Right renal cortex interstitium (tissue), 3 donors: ENCODE measurements at regions not wholly inside any gene's neighbourhood (a gene's known extent, or its start where the extent isn't known, plus 50 kb on each side); places are given as distances from the start of the nearest gene placed in this dataset.
A peak's percentile ranks its signal among the peaks of the same experiment; 100 is the strongest.
"Not testable (repeated sequence)": the region's sequence is repeated elsewhere in the genome, so short reads cannot be mapped to it uniquely, and the experiment has no call there.

Source experiments
- DNase-seq, 3 donors: peaks; one replicate each; pipeline ENCODE4 v3.0.0-alpha.2; 2013; ENCODE audit warnings: low read depth in 3 of 3, low spot score in 2 of 3

- no peak for DNase-seq
Observed at GRCh38 chr6:96276305-96276704, 245.3 kb upstream of the UFL1 start.

- DNase-seq: no peak
Observed at GRCh38 chr6:96276856-96277255, 244.8 kb upstream of the UFL1 start.

GRCh38 chr6:96279084-96279483, 242.5 kb upstream of the UFL1 start:
- DNase-seq: no peak

- DNase-seq: no peak
Observed at GRCh38 chr6:96286503-96286902, 235.1 kb upstream of the UFL1 start.

- DNase-seq: no peak
Observed at GRCh38 chr6:96299525-96299924, 222.1 kb upstream of the UFL1 start.

- DNase-seq: no peak
Observed at GRCh38 chr6:96301023-96301422, 220.6 kb upstream of the UFL1 start.

- no peak for DNase-seq
Observed at GRCh38 chr6:96301781-96302180, 219.8 kb upstream of the UFL1 start.

GRCh38 chr6:96302991-96303390, 218.6 kb upstream of the UFL1 start:
- no peak for DNase-seq

- no peak for DNase-seq
Observed at GRCh38 chr6:96304997-96305396, 216.6 kb upstream of the UFL1 start.

- no peak for DNase-seq
Observed at GRCh38 chr6:96330884-96331283, 190.7 kb upstream of the UFL1 start.

- DNase-seq: no peak
Observed at GRCh38 chr6:96340164-96340563, 181.4 kb upstream of the UFL1 start.

- DNase-seq: no peak
Observed at GRCh38 chr6:96345501-96345900, 176.1 kb upstream of the UFL1 start.

GRCh38 chr6:96381246-96381645, 140.4 kb upstream of the UFL1 start:
- DNase-seq: no peak

- DNase-seq: peak in 2 of 3 donors; percentile 10 to 27
Observed at GRCh38 chr6:96391776-96392360, 129.7 kb upstream of the UFL1 start.

GRCh38 chr6:96394727-96395126, 126.9 kb upstream of the UFL1 start:
- DNase-seq: no peak

- no peak for DNase-seq
Observed at GRCh38 chr6:96410467-96410866, 111.1 kb upstream of the UFL1 start.

GRCh38 chr6:96420294-96420693, 101.3 kb upstream of the UFL1 start:
- DNase-seq: no peak

GRCh38 chr6:96433950-96434349, 87.7 kb upstream of the UFL1 start:
- no peak for DNase-seq

- DNase-seq: no peak
Observed at GRCh38 chr6:96436398-96436797, 85.2 kb upstream of the UFL1 start.

- not testable (repeated sequence) for DNase-seq
Observed at GRCh38 chr6:96437228-96437627, 84.4 kb upstream of the UFL1 start.

GRCh38 chr6:96450082-96450769, 71.4 kb upstream of the UFL1 start:
- DNase-seq: peak in 2 of 3 donors; percentile 21 to 27

GRCh38 chr6:96450770-96451130, 70.9 kb upstream of the UFL1 start:
- no peak for DNase-seq

GRCh38 chr6:96458771-96459170, 62.8 kb upstream of the UFL1 start:
- no peak for DNase-seq
